Sigmoid colon (tissue), 6 donors: ENCODE measurements at regions not wholly inside any gene's neighbourhood (a gene's known extent, or its start where the extent isn't known, plus 50 kb on each side); places are given as distances from the start of the nearest gene placed in this dataset.
A peak's percentile ranks its signal among the peaks of the same experiment; 100 is the strongest.

ENCODE experiments used
- DNase-seq: peaks from one replicate; pipeline ENCODE4 v3.0.0-alpha.2; 2019
- H3K27ac ChIP-seq, 4 donors: fragments of 200-600 bp; sonication (generic); one replicate each; pipeline ENCODE4 v1.5.1; 2016 to 2019; ENCODE audit warnings: mild to moderate bottlenecking in 1 of 4
- H3K27me3 ChIP-seq, 3 donors: fragments of 200-600 bp; sonication (generic); one replicate each; pipeline ENCODE4 v1.5.1; 2019; ENCODE audit warnings: mild to moderate bottlenecking in 1 of 3
- H3K36me3 ChIP-seq, 4 donors: fragments of 200-600 bp; sonication (generic); one replicate each; pipeline ENCODE4 v1.5.1; 2016 to 2019
- H3K4me1 ChIP-seq, 4 donors: fragments of 200-600 bp; sonication (generic); one replicate each; pipeline ENCODE4 v1.5.1; 2017 to 2019
- H3K4me3 ChIP-seq, 4 donors: fragments of 200-600 bp; sonication (generic); one replicate each; pipeline ENCODE4 v1.5.1; 2017 to 2019; ENCODE audit warnings: mild to moderate bottlenecking in 2 of 4, moderate library complexity in 1 of 4
- H3K9me3 ChIP-seq, 4 donors: fragments of 200-600 bp in 3 of 4; sonication (generic) in 3 of 4; one replicate each; pipeline versions ENCODE4 v1.5.1 to v1.6.1; 2013 to 2019
- EP300 ChIP-seq, 4 donors: sonication (generic); formaldehyde crosslinking; IDR thresholded peaks; one replicate each; pipeline ENCODE4 v1.6.1; 2017; ENCODE audit warnings: antibody characterized with exemption in 4 of 4
- POLR2A ChIP-seq, 2 donors: fragments of 450-650 bp; IDR thresholded peaks; one replicate each; pipeline ENCODE4 v1.6.1; 2016; ENCODE audit warnings: antibody characterized with exemption in 2 of 2, mild to moderate bottlenecking in 2 of 2, moderate library complexity in 2 of 2
- POLR2AphosphoS5 ChIP-seq, 4 donors: sonication (generic); formaldehyde crosslinking; IDR thresholded peaks; one replicate each; pipeline ENCODE4 v1.6.1; 2017; ENCODE audit warnings: antibody characterized with exemption in 4 of 4
- WGBS, 2 donors: extraction: QIAGEN DNeasy Blood & Tissue Kit; methylation state at CpG; one replicate each; pipeline ENCODE4 v1.1.7; 2013; 5-methylcytosine and 5-hydroxymethylcytosine counted together
- intact Hi-C: fragments of 100-400 bp; cut with DNase I; formaldehyde crosslinking; loops from one replicate; pipeline ENCODE4 v1.15.1; 2023
- TF ChIP-seq, protein P1 (sequence below), 4 experiments: fragments of 450-650 bp in 3 of 4; fragments of 200-600 bp in 1 of 4; IDR thresholded peaks; one replicate each; pipeline ENCODE4 v1.5.1; 2016 to 2019; ENCODE audit warnings: antibody characterized with exemption in 4 of 4, mild to moderate bottlenecking in 3 of 4, moderate library complexity in 2 of 4
- donor health status: healthy with polysubstance abuse.
- donor health status: healthy.

DNA sequence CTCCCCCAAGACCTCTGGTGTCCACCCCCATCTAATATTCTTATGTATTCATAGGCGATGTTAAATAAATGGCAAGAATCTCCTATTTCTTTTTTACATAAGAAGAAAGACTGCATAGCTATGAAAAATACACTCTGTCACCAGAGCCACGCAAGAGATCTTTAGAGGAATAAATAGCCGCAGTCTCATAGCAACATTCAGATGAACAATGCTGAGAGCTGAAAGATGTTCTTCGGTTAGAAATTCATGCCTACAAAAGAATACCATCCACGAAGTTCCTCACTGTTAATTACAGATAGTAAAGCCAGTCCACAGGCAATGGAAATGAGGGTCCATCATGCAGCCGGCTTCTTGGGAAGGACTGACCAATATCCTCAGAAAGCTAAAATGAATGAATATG is 76.0 kb upstream of the SOD1 start:
- intact Hi-C loops: no loop called here
- H3K9me3 ChIP-seq: no peaks in the 10 kb centered on the region
- no peaks in the 10 kb centered on the region for H3K36me3 ChIP-seq
- no peak overlapping the region for H3K4me3 ChIP-seq
- H3K4me1 ChIP-seq: no peaks in the 10 kb centered on the region
- H3K27me3 ChIP-seq: no peaks in the 10 kb centered on the region
- no peak overlapping the region for H3K27ac ChIP-seq
- TF ChIP-seq POLR2AphosphoS5 (IDR thresholded peaks at IDR 0.05) (no peak), POLR2A (IDR thresholded peaks at IDR 0.05) (no peak)
- no peak for DNase-seq
- 87 to 90% methylated on average over 6 of the region's 6 CpGs for WGBS, 2 donors

DNA sequence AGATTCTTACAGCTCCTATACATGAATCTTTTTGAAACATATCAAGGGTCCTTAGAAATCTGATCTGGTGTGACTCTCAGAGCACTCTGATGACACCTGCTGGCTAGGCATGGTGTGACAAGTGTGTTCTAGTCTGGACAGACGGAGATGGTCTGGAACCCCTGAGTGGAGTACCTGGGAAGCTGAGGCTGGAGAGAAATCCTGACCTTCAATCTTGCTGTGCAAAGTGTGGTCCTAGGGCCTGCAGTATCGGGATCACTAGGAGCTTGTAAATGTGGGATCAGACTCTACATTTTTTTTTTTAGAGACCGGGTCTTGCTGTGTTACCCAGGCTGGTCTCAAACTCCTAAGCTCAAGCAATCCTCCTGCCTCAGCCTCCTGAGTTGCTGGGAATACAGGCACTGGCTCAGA is 78.6 kb upstream of the SOD1 start:
- Histone ChIP-seq H3K27me3 (no peaks in the 10 kb centered on the region), H3K9me3 (no peaks in the 10 kb centered on the region), H3K4me3 (no peak overlapping the region), H3K36me3 (no peaks in the 10 kb centered on the region), H3K27ac (no peak overlapping the region), H3K4me1 (no peaks in the 10 kb centered on the region)
- TF ChIP-seq POLR2AphosphoS5 (IDR thresholded peaks at IDR 0.05) (no peak), EP300 (IDR thresholded peaks at IDR 0.05) (no peak), POLR2A (IDR thresholded peaks at IDR 0.05) (no peak)
- TF ChIP-seq, protein P1, sequence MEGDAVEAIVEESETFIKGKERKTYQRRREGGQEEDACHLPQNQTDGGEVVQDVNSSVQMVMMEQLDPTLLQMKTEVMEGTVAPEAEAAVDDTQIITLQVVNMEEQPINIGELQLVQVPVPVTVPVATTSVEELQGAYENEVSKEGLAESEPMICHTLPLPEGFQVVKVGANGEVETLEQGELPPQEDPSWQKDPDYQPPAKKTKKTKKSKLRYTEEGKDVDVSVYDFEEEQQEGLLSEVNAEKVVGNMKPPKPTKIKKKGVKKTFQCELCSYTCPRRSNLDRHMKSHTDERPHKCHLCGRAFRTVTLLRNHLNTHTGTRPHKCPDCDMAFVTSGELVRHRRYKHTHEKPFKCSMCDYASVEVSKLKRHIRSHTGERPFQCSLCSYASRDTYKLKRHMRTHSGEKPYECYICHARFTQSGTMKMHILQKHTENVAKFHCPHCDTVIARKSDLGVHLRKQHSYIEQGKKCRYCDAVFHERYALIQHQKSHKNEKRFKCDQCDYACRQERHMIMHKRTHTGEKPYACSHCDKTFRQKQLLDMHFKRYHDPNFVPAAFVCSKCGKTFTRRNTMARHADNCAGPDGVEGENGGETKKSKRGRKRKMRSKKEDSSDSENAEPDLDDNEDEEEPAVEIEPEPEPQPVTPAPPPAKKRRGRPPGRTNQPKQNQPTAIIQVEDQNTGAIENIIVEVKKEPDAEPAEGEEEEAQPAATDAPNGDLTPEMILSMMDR (IDR thresholded peaks at IDR 0.05): peak; percentile 13 to 79 (median 56)
- DNase-seq: peak; percentile 70
- WGBS, 2 donors: 27 to 42% methylated on average over 3 of the region's 3 CpGs
- intact Hi-C loops: loop anchor here (1.0 kb wide), 1 partner anchor 383 kb away; no protein-coding TSS in a partner anchor

DNA sequence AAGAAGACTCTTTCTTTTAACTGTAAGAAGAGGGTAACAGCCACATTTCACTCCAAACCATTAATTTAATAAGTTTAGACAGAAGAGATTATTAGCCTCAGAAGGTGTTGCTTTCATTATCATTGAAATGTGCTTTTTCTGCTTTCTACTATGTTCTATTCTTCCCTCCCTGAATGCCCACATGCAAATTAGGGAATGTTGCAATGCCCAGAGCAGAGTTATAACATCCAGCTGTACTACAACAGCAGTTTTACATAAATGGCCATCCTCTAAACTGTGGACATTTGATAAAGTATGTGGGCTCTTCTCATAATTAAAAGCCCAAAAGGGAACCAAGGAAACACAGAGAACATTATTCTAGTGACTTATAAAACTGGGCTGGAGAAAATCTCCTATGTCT is 82.2 kb upstream of the SOD1 start:
- intact Hi-C loops: no loop called here

GRCh38 chr21:31576428-31576827 is 83.1 kb upstream of the SOD1 start:
- Histone ChIP-seq H3K27me3 (no peaks in the 10 kb centered on the region), H3K27ac (no peak overlapping the region), H3K9me3 (peaks cover 0 to 7% (median 2%) of the 10 kb centered on the region in 4 donors), H3K4me1 (no peaks in the 10 kb centered on the region), H3K36me3 (no peaks in the 10 kb centered on the region), H3K4me3 (no peak overlapping the region)
- no peak for DNase-seq
- intact Hi-C loops: no loop called here
- 60 to 80% methylated on average over 6 of the region's 6 CpGs for WGBS, 2 donors
- TF ChIP-seq EP300 (IDR thresholded peaks at IDR 0.05) (no peak), POLR2AphosphoS5 (IDR thresholded peaks at IDR 0.05) (no peak), POLR2A (IDR thresholded peaks at IDR 0.05) (no peak)
- TF ChIP-seq, protein P1 (IDR thresholded peaks at IDR 0.05): no peak

More for the DNA sequence above, 82.2 kb upstream of the SOD1 start:
- Histone ChIP-seq H3K4me1 (no peaks in the 10 kb centered on the region), H3K36me3 (no peaks in the 10 kb centered on the region), H3K9me3 (peaks cover 0 to 7% (median 2%) of the 10 kb centered on the region in 4 donors), H3K27me3 (no peaks in the 10 kb centered on the region), H3K4me3 (no peak overlapping the region), H3K27ac (no peak overlapping the region)
- TF ChIP-seq POLR2A (IDR thresholded peaks at IDR 0.05): no peak
- no peak for TF ChIP-seq EP300 (IDR thresholded peaks at IDR 0.05)
- no peak for TF ChIP-seq POLR2AphosphoS5 (IDR thresholded peaks at IDR 0.05)
- TF ChIP-seq, protein P1 (IDR thresholded peaks at IDR 0.05): no peak
- DNase-seq: no peak

DNA sequence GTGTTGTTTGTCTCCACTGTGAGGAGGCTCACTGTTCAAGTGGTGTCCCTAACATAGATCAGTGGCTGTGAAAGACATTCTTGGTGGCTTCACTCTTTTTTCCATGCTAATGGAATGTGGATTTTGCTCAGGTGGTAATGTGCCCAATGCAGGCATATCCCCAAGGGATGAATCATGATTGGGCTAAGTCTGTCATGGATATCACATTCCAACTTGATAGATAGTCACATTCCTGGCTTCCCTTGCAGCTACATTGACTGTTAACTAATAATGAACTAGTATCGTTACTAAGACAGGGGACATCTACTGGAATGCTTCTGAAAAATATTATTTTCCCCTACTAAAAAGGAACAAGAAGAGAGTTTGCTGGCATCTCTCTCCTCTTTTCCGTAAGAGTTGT is 86.3 kb upstream of the SOD1 start:
- no peak for DNase-seq
- intact Hi-C loops: no loop called here
- no peaks in the 10 kb centered on the region for H3K36me3 ChIP-seq

More for the DNA sequence above, 86.3 kb upstream of the SOD1 start:
- Histone ChIP-seq H3K27me3 (no peaks in the 10 kb centered on the region), H3K27ac (no peak overlapping the region), H3K4me3 (no peak overlapping the region), H3K9me3 (peaks cover 0 to 7% (median 2%) of the 10 kb centered on the region in 4 donors), H3K4me1 (no peaks in the 10 kb centered on the region)
- TF ChIP-seq POLR2AphosphoS5 (IDR thresholded peaks at IDR 0.05) (no peak), POLR2A (IDR thresholded peaks at IDR 0.05) (no peak), EP300 (IDR thresholded peaks at IDR 0.05) (no peak)
- TF ChIP-seq, protein P1 (IDR thresholded peaks at IDR 0.05): no peak
- 94 to 95% methylated on average over 2 of the region's 2 CpGs for WGBS, 2 donors
